ENCODE measurements at regions not wholly inside any gene's neighbourhood (a gene's known extent, or its start where the extent isn't known, plus 50 kb on each side); places are given as distances from the start of the nearest gene placed in this dataset.

DNA sequence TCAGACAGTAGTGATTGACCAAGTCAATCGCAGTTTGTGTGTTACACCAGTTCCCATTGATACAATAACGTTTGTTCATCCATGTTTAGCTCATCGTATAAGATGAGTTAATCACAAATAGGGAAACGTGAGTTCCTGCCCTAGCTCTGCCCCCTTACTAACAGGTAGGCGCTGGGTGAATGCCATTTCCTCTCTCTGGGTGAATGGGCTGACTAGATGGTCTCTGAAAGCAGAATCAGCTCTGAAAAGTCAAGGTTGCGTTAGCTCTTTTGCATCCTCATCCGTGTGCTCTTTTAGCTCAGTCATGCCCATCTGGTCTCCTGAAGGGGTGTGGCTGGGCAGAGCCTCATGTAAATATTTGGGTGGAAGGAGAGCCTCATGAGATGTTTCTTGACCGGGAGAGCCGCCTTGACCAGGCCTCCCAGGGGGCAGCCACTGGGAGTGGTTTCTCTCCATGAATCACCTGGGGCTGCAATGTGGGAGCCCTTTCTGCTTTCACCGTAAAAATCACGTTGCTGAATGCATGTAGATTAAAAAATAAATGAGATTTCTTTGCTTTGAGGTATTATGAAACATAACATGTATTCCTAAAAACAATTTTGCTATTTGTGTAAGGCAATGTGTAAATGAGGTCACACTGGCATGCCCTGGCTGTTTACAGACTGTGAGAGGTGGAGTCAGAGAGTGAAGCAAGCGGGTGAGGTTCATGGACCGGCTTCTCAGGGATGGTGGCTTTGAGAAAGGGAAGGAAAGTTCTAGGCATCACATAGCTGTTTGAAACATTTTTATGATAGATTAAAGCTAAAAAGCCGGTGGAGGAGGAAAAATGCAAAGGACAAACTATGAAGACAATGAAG, 108.4 kb upstream of the RASGRP1 start:
- no peak for DNase-seq

DNA sequence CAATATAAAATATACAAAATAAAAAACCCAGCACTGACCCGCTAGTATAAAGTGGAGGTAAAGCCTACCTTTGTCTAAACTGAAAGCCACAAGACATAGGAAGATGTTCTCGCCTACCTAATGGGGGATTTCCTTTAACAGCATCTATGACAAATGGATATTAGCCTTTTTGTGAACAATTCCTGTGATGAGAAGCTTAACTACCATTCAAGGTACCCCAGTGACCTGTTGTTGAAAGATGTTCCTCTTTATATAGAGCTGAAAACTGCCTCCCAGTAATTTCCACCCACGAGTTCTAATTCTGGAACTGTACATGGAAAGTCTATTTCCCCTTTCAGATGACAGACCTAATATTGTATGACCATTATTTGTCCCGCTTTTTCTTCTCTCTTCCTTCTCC, 109.8 kb upstream of the RASGRP1 start:
- DNase-seq = peak; percentile 52

DNA sequence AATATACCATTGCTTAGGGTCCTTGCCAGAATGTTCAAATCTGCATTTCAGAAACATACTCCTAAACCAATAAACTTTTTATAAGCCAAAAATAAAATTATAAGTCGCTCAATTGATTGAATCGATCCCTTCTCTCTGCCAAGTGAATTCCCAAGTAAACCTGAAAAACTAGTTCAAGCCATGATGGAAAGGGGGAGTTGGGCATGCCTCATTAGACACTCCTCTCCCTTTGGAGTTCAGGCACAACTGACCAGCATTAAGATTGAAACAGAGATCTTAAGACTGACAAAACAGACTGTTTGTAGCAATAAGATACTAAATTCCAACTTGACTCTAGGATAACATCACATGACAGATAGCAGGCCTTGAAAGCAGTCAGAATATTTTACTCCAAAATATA, 113.7 kb upstream of the RASGRP1 start:
- DNase-seq = no peak

DNA sequence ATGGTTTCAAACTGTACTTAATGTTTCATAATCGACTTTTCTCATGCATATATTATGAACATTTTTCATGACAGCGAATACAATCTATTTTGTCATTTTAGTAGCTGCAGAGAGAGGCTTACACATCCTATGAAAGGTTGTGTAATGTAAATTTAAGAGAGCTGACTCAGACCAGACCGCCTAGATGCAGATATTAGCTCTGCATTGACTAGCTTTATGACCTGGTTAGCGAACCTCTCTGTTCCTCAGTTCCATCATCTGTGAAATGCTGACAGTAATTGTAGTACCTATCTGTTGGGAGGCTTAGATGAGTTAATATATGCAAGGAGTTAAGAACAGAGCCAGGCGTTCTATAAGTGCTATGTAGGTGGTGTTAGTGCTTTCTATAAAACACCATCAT, 116.2 kb upstream of the RASGRP1 start:
- DNase-seq = no peak

DNA sequence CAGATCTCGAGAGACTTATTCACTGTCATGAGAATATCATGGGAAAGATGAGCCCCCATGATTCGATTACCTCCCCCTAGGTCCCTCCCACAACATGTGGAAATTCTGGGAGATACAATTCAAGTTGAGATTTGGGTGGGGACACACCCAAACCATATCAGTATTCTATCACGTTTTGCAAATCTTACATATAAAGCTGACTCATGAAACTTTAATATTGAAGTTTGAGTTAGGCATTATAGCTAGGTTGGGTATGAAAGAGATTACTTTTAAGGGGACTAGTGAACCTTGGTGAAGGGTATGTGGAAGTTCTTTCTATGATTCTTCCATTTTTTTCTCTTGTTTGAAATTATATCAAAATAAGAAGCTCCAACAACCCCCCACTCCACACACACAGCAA, 117.7 kb upstream of the RASGRP1 start:
- DNase-seq = no peak

DNA sequence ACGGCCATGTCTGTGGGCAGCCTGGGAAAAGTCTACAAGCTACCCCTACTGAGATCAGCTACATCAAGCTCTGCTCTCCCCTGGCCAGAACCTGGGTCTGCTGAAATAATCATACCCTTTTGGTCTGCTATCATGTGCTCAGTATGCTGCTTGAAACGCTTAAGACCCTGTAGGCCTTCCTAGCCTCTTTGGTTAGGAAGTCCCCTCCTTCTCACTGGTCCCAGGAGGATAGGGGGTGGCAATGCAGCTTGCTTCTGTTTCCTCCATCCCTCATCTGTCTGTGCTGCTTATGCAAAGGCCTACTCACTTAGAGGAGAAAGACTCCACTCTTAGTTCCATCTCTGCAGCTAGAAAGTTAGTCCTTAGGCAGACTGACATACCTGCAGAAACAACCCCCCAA, 118.2 kb upstream of the RASGRP1 start:
- DNase-seq = no peak

DNA sequence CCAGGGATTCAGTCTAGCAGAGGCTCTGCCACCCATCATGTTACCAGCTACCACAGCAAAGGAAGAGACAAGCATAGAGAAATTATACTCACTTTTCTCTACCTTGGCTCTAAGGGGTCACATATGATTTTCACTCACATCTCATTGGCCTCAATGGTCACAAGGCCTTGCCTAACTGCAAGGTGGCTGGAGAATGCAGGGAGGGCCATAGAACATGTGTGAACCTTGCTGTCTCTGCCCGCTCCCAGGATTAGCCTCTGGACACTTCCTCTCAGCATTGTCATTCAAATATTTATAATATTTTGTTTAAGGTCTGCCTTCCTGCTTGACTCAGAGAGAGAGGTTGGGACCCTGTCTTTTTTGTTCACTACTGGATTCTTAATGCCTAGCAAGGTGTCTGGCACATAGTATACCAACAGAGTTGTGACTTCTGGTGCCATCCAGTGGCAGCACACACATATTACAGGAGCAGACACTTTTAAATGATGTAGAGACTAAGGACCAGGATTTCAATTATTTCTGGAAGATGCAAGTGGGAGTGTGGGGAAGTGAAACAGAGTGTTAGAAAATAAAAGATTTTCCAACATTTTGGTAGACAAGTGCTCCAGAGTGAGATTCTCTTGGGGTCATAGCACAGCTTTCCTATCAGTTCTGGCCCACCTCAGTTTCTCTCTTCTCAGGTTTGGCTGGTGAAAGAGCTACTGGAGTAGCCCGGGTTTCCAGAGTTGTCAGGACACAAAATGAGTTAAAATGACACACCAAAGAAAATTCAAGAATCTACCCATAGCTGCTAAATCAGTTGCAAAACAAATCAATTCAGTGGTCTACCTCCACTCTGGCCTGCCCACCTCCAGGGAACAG, 119.0 kb upstream of the RASGRP1 start:
- DNase-seq = peak; percentile 85

DNA sequence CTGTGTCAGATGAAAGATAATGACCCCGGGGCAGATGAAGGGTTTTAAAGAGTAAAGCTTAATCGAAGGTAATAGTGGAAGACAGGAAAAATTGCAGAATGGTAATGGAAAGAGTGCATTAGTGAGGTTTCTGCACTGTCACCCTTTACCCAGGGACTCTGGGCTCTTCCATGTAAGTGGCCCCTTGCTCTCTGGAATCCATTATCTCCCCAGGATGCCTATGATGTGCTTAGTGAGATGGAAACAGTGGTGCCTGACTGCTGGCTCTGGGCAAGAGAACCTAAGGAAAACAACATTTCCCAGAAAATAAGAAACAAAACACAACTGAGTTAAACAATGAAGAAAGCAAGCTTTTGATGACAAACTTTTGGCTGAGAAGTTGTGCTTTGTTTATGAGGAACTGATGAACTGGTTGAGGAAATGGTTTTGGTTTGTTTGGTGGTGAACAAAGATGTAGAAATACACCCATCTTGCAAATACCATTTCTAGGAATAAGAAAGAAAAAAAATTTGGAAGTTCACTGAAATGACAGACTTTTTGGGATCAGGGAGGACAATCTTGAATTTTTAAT, 119.9 kb upstream of the RASGRP1 start:
- DNase-seq = no peak

DNA sequence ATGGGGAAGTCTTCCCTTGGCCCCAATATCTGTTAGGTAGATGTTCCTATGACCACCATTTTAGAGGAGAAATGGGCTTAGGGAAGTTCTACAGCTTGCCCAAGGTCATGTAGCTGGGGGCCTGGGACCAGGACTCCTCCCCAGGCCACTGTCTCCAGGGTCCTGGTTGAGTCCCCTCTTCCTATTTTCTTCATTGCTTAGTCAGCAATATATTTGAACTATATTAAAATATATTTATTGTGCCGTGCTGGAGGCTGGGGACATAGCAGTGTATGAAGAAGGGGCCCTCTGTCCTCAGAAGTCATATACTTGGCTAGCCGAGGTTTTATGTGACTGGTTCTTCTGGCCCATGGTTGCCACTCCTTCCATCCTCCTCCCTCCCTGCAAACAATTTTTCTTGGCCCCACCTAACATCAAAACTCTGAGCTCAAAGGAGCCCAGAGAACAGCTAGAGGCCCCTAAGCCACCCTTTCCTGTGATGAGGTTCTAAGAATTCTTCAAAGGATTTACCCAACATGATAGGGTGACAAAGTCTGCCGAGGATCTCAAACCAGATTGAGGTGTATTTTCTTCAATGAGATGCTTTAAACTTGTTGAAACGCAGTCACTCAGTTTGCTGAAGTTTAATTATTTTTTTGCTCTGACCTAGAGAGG, 121.2 kb upstream of the RASGRP1 start:
- peak; percentile 75 for DNase-seq

DNA sequence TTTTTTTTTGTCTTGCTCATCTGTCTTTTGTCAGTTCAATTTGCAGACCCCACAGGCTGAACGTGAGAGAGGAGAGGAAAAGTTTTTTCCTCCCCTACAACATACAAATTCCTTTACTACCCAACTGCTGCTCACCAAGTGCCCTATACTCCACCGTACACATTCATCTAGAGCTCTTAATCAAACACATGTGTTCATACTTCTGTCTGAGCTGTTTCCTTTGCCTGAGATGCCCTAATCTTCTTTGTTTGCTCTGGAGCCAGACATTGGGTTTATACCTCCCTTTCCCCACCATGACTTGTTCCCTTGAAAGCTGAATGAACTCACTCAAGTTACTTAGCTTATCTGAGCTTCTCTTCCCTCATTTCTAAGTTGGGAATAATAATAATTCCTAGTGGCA, 122.7 kb upstream of the RASGRP1 start:
- DNase-seq = no peak

DNA sequence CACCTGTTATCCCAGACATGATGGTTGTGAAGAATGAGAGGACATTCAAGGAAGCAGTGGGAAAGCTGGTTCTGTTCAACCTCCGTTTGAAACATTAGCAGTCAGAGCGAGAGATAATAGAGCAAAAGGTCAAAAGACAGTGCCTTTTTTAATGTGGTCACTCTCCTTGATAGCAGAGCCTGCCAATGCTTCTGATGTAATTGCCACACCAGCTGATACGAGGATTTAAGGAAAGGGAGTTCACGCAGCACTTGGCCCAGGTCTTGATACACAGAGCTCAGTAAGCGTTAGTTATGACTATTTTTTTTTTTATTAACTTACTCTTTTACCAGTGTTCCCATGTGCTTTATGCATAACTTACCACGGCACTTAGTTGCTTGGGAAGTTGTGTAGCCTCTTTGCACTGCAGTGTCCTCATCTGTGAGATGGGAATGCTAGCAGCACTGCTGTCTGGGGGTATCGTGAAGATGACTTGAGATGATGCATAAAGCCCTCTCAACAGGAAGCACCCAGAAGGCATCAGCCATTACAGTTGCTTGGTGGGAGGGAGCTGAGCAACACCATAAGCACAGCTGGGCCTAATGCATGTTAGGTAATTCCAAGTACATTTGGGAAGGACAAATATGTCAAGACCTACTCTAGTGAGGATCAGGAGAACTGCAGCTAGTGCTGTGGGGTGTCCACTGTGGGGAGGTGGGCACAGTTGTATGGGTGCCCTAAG, 123.3 kb upstream of the RASGRP1 start:
- DNase-seq = no peak

DNA sequence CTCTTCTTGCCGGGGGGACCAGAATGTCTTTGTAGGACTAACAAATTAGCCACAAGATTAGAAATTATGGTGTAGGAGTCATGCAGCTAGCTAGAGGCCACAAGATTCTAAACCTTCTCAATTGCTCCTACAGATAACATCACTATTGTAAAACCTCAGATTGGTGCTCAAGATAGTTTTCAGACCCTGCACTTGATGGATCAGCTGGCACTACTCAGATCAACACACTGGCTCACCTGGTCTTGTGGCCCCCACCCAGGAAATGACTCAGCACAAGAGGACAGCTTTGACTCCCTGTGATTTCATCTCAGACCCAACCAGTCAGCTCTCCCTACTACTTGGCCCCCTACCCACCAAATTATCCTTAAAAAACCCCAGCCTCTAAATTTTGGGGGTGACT, 124.1 kb upstream of the RASGRP1 start:
- peak; percentile 74 for DNase-seq

DNA sequence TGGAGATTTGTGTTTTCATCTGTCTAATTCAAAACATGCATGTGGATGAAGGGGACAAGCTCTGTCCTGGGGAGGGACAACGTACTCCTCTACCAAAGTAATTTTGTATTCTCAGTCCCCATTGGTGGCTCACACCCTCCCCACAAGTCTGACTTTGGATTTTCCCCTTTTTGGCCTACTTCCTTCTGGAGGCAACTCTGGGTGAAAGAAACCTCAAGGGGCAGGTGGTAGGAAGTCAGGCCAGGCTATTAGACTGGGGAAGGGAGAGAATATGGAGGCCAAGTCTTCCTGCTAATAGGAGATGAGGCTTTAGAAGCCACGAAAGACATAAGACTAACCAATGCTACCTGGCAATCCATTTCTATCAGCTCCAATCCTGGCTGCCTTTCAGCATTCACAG, 124.9 kb upstream of the RASGRP1 start:
- DNase-seq = no peak

DNA sequence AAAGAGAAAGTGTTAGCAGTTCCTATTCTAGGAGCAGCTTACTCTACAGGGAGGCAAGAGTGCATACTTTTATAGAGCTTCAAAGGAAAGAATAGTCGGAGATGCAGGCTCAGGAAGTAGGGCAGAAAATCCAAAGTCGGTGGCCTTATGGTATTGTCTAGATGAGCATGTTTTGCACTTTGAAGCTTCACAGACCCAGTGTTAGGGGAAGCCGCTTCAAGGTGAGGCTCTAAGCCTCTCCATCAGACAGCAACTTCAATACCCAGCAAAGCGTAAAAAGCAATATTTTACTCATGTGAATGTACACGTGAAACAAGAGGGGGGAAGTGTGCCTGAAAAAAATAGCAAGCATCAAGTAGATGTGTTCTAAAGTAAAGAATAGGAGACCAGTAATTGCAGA, 125.6 kb upstream of the RASGRP1 start:
- DNase-seq = no peak

DNA sequence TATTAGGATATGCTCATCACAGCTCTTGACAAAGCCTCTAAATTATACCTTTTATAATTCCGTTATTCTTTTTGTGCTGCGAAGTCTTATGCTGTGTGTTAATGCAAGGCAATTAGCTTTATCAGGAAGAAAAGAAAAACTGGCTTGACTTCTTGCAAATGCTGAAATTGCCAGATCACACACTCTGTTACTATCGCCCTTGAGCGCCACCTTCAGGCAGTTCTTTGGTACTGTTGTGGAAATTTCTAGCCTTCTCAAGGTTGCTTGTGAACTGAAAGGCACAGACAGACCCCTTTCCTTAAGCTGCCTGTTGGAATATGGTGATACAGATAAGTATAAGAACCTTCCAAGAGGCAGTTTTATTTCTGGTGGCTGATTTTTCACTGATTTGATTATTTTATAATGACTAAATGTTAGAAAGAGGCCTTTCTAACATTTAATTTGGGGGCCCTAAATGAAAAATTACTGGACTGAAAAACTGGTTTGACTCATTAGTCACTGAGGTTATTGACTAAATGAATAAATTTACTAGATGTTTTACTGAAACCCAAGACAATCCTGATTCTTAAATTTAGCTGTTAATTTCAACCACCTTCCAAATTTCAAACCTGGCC, 126.2 kb upstream of the RASGRP1 start:
- DNase-seq = peak; percentile 86

DNA sequence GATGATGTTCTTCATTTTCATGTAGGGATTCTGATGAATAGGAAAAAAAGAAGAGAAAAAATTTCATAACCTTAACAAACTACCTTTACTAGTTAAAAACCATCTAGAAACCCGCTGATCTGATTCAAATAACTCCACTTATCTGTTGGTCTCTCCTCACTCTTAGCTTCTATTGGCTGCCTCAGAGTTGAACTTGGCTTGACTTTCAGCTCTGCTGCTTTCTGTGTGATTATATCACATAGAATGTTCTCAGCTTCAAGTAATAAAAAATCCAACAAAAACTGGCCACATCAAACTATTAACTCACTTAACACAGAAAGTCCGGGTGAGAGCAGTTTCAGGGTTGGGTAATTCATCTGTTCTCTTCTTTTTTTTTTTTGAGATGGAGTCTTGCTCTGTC, 126.8 kb upstream of the RASGRP1 start:
- no peak for DNase-seq

DNA sequence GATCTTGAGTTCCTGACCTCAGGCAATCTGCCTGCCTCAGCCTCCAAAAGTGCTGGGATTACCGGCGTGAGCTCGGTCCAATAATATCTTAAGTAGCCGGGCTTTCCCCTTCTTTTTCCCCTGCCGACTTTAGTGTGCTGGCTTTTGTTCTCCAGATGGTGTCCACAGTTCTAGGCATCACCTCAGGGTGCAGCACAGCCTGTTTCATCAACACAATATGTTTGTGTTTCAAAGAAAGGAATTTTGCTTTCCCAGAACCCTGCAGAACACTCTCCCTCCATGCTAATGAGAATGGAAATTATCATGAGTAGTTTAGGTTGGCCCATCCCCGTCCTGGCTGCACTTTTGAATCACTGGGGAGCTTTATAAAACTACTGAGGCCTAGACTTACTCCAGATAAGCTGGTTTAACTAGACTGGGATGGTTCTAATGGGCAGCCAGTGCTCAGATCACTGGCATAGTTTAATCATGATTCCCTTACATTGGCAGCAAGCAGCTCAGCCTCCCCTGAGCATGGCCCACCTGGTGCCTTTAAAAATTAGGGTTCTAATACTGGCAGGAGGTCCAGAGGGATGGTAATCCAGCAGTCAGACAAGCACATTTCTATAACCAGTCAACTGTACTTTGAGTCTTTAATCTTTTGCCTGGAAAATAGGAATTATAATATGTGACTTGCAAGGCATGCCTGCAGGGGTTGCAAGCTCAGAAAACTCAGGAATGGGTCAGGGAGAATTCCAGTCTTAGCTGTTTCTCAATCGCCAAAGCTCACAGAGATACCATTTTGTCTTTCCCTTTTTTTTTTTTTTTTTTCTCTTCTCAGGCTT, 127.6 kb upstream of the RASGRP1 start:
- DNase-seq = no peak

DNA sequence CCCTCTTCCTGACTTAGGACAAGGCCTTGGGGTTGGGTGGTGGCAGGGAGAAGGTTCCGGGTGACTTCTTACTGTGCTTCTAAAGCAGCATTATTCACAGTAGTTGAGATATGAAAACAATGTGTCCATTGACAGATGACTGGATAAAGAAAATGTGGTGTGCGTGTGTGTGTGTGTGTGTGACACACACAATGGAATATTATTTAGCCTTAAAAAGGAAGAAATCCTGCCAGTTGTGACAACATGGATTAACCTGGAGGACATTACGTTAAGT, 128.1 kb upstream of the RASGRP1 start:
- DNase-seq = no peak

DNA sequence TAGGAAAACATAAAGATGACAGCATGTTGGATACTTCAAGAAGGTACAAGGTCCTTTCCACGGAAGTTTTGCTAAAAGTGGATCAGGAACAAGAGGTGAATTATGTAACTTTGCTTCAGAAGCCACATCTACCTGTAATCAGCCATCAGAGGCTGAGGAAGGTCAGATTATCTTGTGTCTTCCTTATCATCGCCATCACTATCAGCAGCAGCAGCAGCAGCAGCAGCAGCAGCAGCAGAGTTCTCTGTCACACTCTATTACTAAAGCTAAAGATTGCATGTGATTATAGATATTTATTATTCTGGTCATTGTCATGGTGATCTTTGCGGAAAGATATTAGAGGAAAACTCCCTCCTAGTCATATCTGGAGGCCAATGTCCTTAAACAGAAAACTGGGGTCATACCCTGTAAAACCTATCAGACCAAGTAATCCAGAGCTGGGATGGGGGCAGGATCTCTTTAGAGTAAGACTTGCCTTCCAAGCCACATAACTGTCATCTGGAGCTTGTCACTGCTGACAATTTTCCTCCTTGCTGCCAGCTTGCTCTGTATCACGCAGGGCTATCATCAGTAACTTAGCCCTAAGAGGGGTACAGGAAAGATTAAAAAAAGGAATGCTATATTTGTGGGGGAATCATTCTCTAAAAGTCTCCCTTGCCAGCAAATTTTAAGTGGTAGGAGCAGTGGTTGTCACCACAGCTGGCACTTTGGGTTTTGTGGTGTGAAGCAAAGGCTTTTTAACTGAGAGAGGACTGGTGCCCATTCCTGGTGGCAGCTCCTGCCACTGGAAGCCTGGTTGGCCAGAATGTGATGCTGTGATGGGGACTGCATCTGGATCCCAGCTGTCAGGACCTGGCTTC, 130.9 kb upstream of the RASGRP1 start:
- DNase-seq = no peak

DNA sequence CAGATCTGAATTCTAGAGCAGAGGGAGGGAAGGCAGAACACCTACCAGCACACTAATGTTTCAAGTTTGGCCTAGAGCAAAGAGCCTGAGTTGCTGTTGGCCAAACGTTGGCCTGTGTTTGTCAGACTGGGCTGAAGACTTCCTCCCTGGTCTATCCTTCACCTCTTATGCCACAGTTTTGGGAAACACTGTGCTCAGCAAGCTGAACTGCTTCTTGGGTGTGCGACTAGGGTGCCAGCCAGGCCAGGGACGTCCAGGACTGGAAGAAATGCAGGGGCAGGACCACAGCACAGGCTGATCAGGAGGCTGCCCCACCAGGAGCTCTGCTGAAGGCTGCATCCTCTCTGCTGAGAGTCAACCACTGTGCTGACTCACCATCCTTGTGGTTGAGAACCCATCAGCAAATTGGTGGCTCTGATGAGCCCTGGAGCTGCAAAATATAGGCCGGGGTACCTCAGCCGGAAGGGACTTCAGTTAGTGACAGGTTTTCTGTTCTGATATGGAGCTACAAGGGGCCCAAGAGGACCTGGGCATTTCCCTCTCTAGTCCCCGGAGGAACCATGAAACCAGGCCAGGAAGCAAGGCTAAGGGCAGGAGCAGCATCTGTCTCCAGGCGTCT, 131.6 kb upstream of the RASGRP1 start:
- DNase-seq = peak; percentile 70
